ENCODE measurements at regions not wholly inside any gene's neighbourhood (a gene's known extent, or its start where the extent isn't known, plus 50 kb on each side); places are given as distances from the start of the nearest gene placed in this dataset.

- no peak for DNase-seq (ENCODE audit: low read depth in 2 of 3, low spot score in 2 of 3)
Observed at GRCh38 chr2:207286106-207286505, 120.4 kb upstream of the KLF7 start.

GRCh38 chr2:207288628-207289027 lies 122.9 kb upstream of the KLF7 start:
- DNase-seq (ENCODE audit: low read depth in 2 of 3, low spot score in 2 of 3), result no peak

GRCh38 chr2:207289295-207290018 lies 123.7 kb upstream of the KLF7 start:
- no peak for DNase-seq (ENCODE audit: low read depth in 2 of 3, low spot score in 2 of 3)

- no peak for DNase-seq (ENCODE audit: low read depth in 2 of 3, low spot score in 2 of 3)
Observed at GRCh38 chr2:207290833-207291624, 125.3 kb upstream of the KLF7 start.

GRCh38 chr2:207291625-207292252 lies 126.0 kb upstream of the KLF7 start:
- no peak for DNase-seq (ENCODE audit: low read depth in 2 of 3, low spot score in 2 of 3)

GRCh38 chr2:207296265-207296948 lies 130.7 kb upstream of the KLF7 start:
- DNase-seq (ENCODE audit: low read depth in 2 of 3, low spot score in 2 of 3), result no peak

- DNase-seq (ENCODE audit: low read depth in 2 of 3, low spot score in 2 of 3), result no peak
Observed at GRCh38 chr2:207300817-207301216, 135.1 kb upstream of the KLF7 start.

- no peak for DNase-seq (ENCODE audit: low read depth in 2 of 3, low spot score in 2 of 3)
Observed at GRCh38 chr2:207304761-207305160, 139.0 kb upstream of the KLF7 start.

GRCh38 chr2:207308519-207309224 lies 142.9 kb upstream of the KLF7 start:
- no peak for DNase-seq (ENCODE audit: low read depth in 2 of 3, low spot score in 2 of 3)

- DNase-seq (ENCODE audit: low read depth in 2 of 3, low spot score in 2 of 3), result no peak
Observed at GRCh38 chr2:207311316-207312005, 145.7 kb upstream of the KLF7 start.

GRCh38 chr2:207312006-207312356 lies 146.2 kb upstream of the KLF7 start:
- no peak for DNase-seq (ENCODE audit: low read depth in 2 of 3, low spot score in 2 of 3)

- DNase-seq (ENCODE audit: low read depth in 2 of 3, low spot score in 2 of 3), result no peak
Observed at GRCh38 chr2:207313947-207314346, 148.2 kb upstream of the KLF7 start.

- DNase-seq (ENCODE audit: low read depth in 2 of 3, low spot score in 2 of 3), result no peak
Observed at GRCh38 chr2:207315131-207315530, 149.4 kb upstream of the KLF7 start.

GRCh38 chr2:207316484-207316883 lies 150.7 kb upstream of the KLF7 start:
- no peak for DNase-seq (ENCODE audit: low read depth in 2 of 3, low spot score in 2 of 3)

- no peak for DNase-seq (ENCODE audit: low read depth in 2 of 3, low spot score in 2 of 3)
Observed at GRCh38 chr2:207316906-207317305, 151.2 kb upstream of the KLF7 start.

- DNase-seq (ENCODE audit: low read depth in 2 of 3, low spot score in 2 of 3), result no peak
Observed at GRCh38 chr2:207317378-207317984, 151.7 kb upstream of the KLF7 start.

- no peak for DNase-seq (ENCODE audit: low read depth in 2 of 3, low spot score in 2 of 3)
Observed at GRCh38 chr2:207318181-207318628, 152.5 kb upstream of the KLF7 start.

GRCh38 chr2:207319316-207319715 lies 153.6 kb upstream of the KLF7 start:
- no peak for DNase-seq (ENCODE audit: low read depth in 2 of 3, low spot score in 2 of 3)

GRCh38 chr2:207320381-207321159 lies 154.8 kb upstream of the KLF7 start:
- DNase-seq (ENCODE audit: low read depth in 2 of 3, low spot score in 2 of 3), result no peak

All from activated CD8-positive, alpha-beta memory T cell treated with anti-CD3 and anti-CD28 coated beads for 48 hours (primary cell).